PC-3 (cell line): ENCODE measurements at regions not wholly inside any gene's neighbourhood (a gene's known extent, or its start where the extent isn't known, plus 50 kb on each side); places are given as distances from the start of the nearest gene placed in this dataset.

Experiments used
- ATAC-seq: fragments of 200-7000 bp; cut with Tn5 transposase; 2 replicates; pipeline ENCODE4 v1.9.1; 2020; ENCODE audit warnings: mild to moderate bottlenecking, moderate library complexity
- BruUV-seq: library from RNA; stranded (reverse); fragments of 400-500 nt; replicated peaks from 2 replicates; lab custom pipeline; 2021; lab: Mats Ljungman, UMichigan
- CTCF ChIA-PET: fragments of 300-600 bp; sonication (Branson Sonifier 250); formaldehyde crosslinking; loops from one replicate; lab custom pipeline; 2022; ENCODE audit warnings: antibody characterized with exemption; lab: Charles Lee
- POLR2A ChIA-PET: fragments of 300-600 bp; sonication (Branson Sonifier 250); formaldehyde crosslinking; loops from one replicate; lab custom pipeline; 2022; ENCODE audit warnings: antibody characterized with exemption; ENCODE audit not compliant: unreplicated experiment; lab: Charles Lee
- DNase-seq: peaks from one replicate; pipeline ENCODE4 v3.0.0-alpha.2; 2015
- H2AFZ ChIP-seq: fragments of 300-600 bp; sonication (generic); 2 replicates; pipeline ENCODE4 v1.6.0; 2016; ENCODE audit warnings: antibody characterized with exemption, low read length
- H3F3A ChIP-seq: fragments of 300-600 bp; sonication (generic); one replicate; pipeline ENCODE4 v1.6.0; 2017; ENCODE audit warnings: antibody characterized with exemption, low read length, control low read depth, mild to moderate bottlenecking; ENCODE audit not compliant: unreplicated experiment
- H3K27ac ChIP-seq: fragments of 300-600 bp; sonication (generic); 2 replicates; pipeline ENCODE4 v1.5.1; 2016; ENCODE audit warnings: mild to moderate bottlenecking, low read length
- H3K27me3 ChIP-seq: fragments of 300-600 bp; sonication (generic); 2 replicates; pipeline ENCODE4 v1.6.1; 2016; ENCODE audit warnings: low read length, mixed read lengths
- H3K36me3 ChIP-seq: fragments of 300-600 bp; sonication (generic); 2 replicates; pipeline ENCODE4 v1.6.1; 2016; ENCODE audit warnings: low read depth, mixed run types, low read length, mixed read lengths
- H3K4me1 ChIP-seq: fragments of 300-600 bp; sonication (generic); 2 replicates; pipeline ENCODE4 v1.5.1; 2016; ENCODE audit warnings: low read length; ENCODE audit not compliant: insufficient read depth
- H3K4me2 ChIP-seq: fragments of 300-600 bp; sonication (generic); 2 replicates; pipeline ENCODE4 v1.6.0; 2016; ENCODE audit warnings: low read length
- H3K4me3 ChIP-seq: fragments of 300-600 bp; sonication (generic); 2 replicates; pipeline ENCODE4 v1.5.1; 2016; ENCODE audit warnings: mild to moderate bottlenecking, low read length, mixed read lengths
- H3K79me2 ChIP-seq: fragments of 300-600 bp; sonication (generic); 2 replicates; pipeline ENCODE4 v1.6.1; 2017; ENCODE audit warnings: low read length, mixed read lengths
- H3K9ac ChIP-seq: fragments of 300-600 bp; sonication (generic); 2 replicates; pipeline ENCODE4 v1.6.0; 2016; ENCODE audit warnings: mild to moderate bottlenecking, low read length
- H3K9me2 ChIP-seq: fragments of 300-600 bp; sonication (generic); replicated peaks from 2 replicates; pipeline ENCODE4 v1.6.1; 2016; ENCODE audit warnings: mixed run types, low read length, mixed read lengths
- H3K9me3 ChIP-seq: fragments of 300-600 bp; sonication (generic); 2 replicates; pipeline ENCODE4 v1.6.1; 2016; ENCODE audit warnings: low read length, mixed read lengths
- H4K20me1 ChIP-seq: fragments of 300-600 bp; sonication (generic); 2 replicates; pipeline ENCODE4 v1.6.1; 2016; ENCODE audit warnings: low read length, mixed read lengths
- CTCF ChIP-seq: fragments of 300-600 bp; sonication (generic); conservative IDR thresholded peaks from 2 replicates; pipeline ENCODE4 v1.5.1; 2017; ENCODE audit warnings: antibody characterized with exemption, low read depth, mild to moderate bottlenecking, low read length
- EZH2 ChIP-seq: fragments of 300-600 bp; sonication (generic); IDR thresholded peaks from one replicate; pipeline ENCODE4 v1.6.1; 2017; ENCODE audit warnings: antibody characterized with exemption, mild to moderate bottlenecking, low read length; ENCODE audit not compliant: unreplicated experiment
- EZH2phosphoT487 ChIP-seq: fragments of 300-600 bp; sonication (generic); IDR thresholded peaks from 2 replicates; pipeline ENCODE4 v1.6.1; 2018; ENCODE audit warnings: mild to moderate bottlenecking, antibody characterized with exemption, low read length, borderline replicate concordance
- intact Hi-C: fragments of 100-400 bp; cut with micrococcal nuclease; formaldehyde crosslinking; loops from 2 replicates; pipeline ENCODE4 v1.9.0; 2023

GRCh38 chr12:111190741-111191526 is 178.0 kb downstream of the PHETA1 start:
- no TSS peak for BruUV-seq
- Histone ChIP-seq H3F3A (no peaks in the 10 kb centered on the region), H3K27ac (no peak overlapping the region), H3K4me3 (no peak overlapping the region), H3K9ac (no peak overlapping the region), H3K9me2 (no peaks in the 10 kb centered on the region), H3K79me2 (no peaks in the 10 kb centered on the region), H3K4me2 (no peak overlapping the region), H3K4me1 (no peaks in the 10 kb centered on the region), H3K9me3 (no peaks in the 10 kb centered on the region), H3K36me3 (no peaks in the 10 kb centered on the region), H2AFZ (no peak overlapping the region), H4K20me1 (no peaks in the 10 kb centered on the region), H3K27me3 (peaks cover 66% of the 10 kb centered on the region)
- ChIA-PET CTCF (no interaction called here), POLR2A (no interaction called here)
- ATAC-seq (no peak), DNase-seq (no peak)
- TF ChIP-seq EZH2 (no peak), CTCF (no peak)
- intact Hi-C loops, result no loop called here

GRCh38 chr12:111189792-111190191 is 179.1 kb downstream of the PHETA1 start:
- intact Hi-C loops, result no loop called here
- ATAC-seq, result no peak
- no TSS peak for BruUV-seq

More at GRCh38 chr12:111189792-111190191, 179.1 kb downstream of the PHETA1 start:
- H3K4me3 ChIP-seq, result no peak overlapping the region
- no peak overlapping the region for H3K4me2 ChIP-seq
- H3K27me3 ChIP-seq, result peaks cover 55% of the 10 kb centered on the region
- H3K27ac ChIP-seq, result no peak overlapping the region
- H3K4me1 ChIP-seq, result no peaks in the 10 kb centered on the region
- no peak for TF ChIP-seq EZH2
- no peak for TF ChIP-seq CTCF
- TF ChIP-seq EZH2phosphoT487, result no peak
- CTCF ChIA-PET, result no interaction called here
- no peaks in the 10 kb centered on the region for H4K20me1 ChIP-seq
- DNase-seq, result no peak
- no peaks in the 10 kb centered on the region for H3K36me3 ChIP-seq
- H3K9me3 ChIP-seq, result no peaks in the 10 kb centered on the region
- no peak overlapping the region for H2AFZ ChIP-seq
- no peak overlapping the region for H3K9ac ChIP-seq
- H3K79me2 ChIP-seq, result no peaks in the 10 kb centered on the region
- POLR2A ChIA-PET, result no interaction called here
- H3K9me2 ChIP-seq, result no peaks in the 10 kb centered on the region
- H3F3A ChIP-seq, result no peaks in the 10 kb centered on the region
